Fibroblast of skin of right biceps (primary cell): ENCODE measurements at regions not wholly inside any gene's neighbourhood (a gene's known extent, or its start where the extent isn't known, plus 50 kb on each side); places are given as distances from the start of the nearest gene placed in this dataset.

Experiments
- DNase-seq: peaks from one replicate; pipeline ENCODE4 v3.0.0-alpha.2; 2013

- no peak for DNase-seq
These were observed 97.1 kb upstream of the TMC3 start for GRCh38 chr15:81471151-81471550.

GRCh38 chr15:81469154-81469553 lies 95.1 kb upstream of the TMC3 start:
- DNase-seq = no peak

GRCh38 chr15:81466741-81467140 lies 92.7 kb upstream of the TMC3 start:
- DNase-seq = no peak

- no peak for DNase-seq
These were observed 80.0 kb upstream of the TMC3 start for GRCh38 chr15:81454024-81454423.

- no peak for DNase-seq
These were observed 76.7 kb upstream of the TMC3 start for GRCh38 chr15:81450721-81451120.

GRCh38 chr15:81449836-81450474 lies 75.9 kb upstream of the TMC3 start:
- DNase-seq = no peak

GRCh38 chr15:81443040-81443820 lies 69.2 kb upstream of the TMC3 start:
- no peak for DNase-seq

GRCh38 chr15:81442454-81442853 lies 68.4 kb upstream of the TMC3 start:
- DNase-seq = no peak

GRCh38 chr15:81434851-81435250 lies 60.8 kb upstream of the TMC3 start:
- no peak for DNase-seq

- DNase-seq = no peak
These were observed 59.4 kb upstream of the TMC3 start for GRCh38 chr15:81433462-81433861.

- no peak for DNase-seq
These were observed 58.2 kb upstream of the TMC3 start for GRCh38 chr15:81432179-81432578.

- DNase-seq = no peak
These were observed 53.2 kb upstream of the TMC3 start for GRCh38 chr15:81427176-81427575.

- DNase-seq = no peak
These were observed 51.9 kb upstream of the TMC3 start for GRCh38 chr15:81425905-81426304.
